HG03175 (cell line): ENCODE measurements at regions not wholly inside any gene's neighbourhood (a gene's known extent, or its start where the extent isn't known, plus 50 kb on each side); places are given as distances from the start of the nearest gene placed in this dataset.
"Not testable (repeated sequence)": the region's sequence is repeated elsewhere in the genome, so short reads cannot be mapped to it uniquely, and the experiment has no call there.

Experiments used
- ATAC-seq: cut with Tn5 transposase; IDR thresholded peaks from one replicate; pipeline ENCODE4 v1.9.1; 2021; ENCODE audit warnings: mild to moderate bottlenecking, moderate library complexity; ENCODE audit not compliant: unreplicated experiment

DNA sequence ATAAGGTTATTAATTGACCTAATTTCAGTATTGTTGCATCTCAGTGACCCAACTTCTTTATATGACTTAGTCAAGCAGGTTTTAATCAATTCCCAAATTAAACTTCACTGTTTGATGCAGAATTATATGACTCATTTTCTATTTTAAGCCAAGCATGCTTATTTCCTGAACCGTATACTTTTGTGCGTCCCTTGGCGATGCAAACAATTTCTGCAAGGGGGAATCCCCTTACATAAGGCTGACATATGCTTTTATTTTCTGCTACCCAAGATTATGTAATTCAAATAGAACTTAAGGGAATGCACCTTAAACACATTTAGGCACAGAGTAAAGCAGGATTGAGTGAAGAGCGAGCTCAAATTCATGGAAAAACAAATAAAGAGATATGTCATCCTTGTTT, 303.9 kb downstream of the PDCD6IP start:
- ATAC-seq = peak; percentile 33

DNA sequence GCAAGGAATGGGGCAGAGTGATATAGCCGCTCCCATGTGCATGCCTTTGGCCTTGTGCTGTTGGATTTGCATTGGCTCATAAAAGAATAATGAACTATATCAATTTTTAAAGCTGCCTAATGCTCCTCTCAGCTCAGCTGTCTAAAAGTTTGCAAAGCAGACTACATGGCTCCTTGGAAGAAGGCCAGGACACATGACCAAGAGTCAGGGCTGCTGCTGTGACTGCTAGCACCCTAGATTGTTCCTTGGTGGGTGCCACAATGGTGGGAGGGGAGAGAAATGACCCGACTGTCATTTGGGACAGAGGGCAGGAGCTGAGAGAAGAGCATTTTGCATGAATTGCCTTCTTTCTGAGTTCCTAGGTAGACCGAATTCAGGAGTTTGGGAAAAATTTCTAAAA, 307.9 kb downstream of the PDCD6IP start:
- ATAC-seq = no peak

DNA sequence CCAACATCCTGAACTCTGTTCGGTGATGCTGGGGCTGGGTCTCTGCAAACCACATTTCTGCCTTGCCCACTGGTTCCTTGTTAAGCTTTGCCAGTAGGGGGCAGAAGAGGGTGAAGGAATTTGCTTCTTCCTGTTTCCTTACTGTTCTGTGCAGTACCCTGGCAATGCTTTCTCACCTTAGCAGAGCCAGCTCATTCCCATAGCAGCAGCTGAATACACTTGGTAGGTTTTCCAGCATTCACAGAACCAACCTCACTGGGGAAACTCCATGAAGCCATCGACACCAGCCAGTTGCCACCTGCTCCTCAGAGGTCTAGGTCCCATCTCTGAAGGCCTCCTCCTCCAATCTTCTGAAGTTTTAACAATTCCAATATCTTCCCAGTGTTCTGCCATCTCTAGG, 308.4 kb downstream of the PDCD6IP start:
- ATAC-seq = peak; percentile 30

DNA sequence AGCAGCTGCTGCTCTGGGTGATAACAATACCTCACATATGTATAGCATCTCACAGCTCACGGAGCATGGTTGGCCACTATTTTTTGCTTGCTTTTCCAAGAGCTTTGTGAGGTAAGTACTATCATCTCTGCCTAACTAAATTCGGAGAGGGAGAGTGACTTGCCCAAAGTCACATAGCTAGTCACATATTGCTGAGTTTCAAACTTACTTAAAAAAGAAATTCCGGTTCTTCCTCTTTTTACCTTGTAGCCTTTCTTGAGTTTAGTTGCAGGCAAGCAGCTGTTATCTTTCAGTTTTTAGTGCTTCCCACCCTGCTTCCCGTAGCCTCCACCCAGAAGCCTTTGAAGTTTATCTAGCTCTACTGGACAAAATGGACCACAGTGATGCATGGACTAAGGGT, 309.2 kb downstream of the PDCD6IP start:
- ATAC-seq = peak; percentile 28

DNA sequence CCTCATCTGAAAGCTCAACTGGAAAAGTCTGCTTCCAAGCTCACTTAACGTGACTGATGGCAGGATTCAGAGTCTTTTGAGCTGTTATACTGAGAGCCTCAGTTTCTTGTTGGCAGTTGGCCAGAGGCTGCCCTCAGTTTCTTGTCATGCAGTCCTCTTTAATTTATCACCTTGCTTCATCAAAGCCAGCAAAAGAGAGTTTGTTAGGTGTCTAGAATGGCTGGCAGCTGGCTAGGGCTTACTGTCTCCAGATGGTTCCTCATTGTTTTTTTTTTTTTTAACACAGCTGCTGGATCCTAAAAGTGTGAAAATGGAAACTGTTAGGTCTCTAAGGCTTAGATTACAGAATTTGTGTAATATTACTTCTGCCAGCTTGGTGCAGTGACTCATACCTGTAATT, 310.6 kb downstream of the PDCD6IP start:
- no peak for ATAC-seq

DNA sequence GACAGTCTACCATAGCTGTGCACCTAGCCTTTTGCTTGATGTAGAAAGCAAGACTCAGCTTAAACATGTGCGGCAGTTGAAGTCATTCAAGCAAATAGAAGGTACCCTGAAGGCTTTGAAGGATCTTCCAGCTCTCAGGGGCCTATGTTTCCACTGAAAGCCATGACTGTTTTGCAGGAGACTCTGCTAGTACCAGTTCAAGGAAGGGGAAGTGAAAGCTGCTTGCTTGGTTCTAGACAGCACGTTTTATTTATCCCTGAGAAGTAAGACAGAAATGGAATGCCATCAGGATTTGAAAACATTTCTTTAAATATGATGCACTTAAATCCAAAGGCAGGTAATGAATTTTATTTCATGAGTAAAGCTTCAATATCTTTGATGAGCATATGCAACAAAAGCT, 311.4 kb downstream of the PDCD6IP start:
- ATAC-seq = peak; percentile 54

DNA sequence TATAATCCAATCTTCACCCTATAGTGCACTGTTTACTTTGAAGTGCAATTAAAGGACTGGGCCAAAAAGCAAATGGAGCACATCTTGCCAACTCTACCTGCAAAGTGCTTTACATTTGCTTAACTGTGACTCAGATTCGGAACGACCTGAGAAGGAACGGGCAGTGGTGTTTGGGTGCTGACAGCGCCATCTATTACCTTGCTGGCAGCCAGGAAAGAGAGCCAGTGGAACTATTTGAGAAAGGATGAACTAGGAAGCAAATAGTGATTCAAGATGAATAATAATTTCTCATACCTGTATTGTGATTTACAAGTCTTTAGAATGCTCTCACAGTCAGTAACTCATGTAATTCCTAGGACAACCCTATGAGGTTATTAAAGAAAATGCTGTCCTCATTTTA, 312.9 kb downstream of the PDCD6IP start:
- ATAC-seq = no peak

DNA sequence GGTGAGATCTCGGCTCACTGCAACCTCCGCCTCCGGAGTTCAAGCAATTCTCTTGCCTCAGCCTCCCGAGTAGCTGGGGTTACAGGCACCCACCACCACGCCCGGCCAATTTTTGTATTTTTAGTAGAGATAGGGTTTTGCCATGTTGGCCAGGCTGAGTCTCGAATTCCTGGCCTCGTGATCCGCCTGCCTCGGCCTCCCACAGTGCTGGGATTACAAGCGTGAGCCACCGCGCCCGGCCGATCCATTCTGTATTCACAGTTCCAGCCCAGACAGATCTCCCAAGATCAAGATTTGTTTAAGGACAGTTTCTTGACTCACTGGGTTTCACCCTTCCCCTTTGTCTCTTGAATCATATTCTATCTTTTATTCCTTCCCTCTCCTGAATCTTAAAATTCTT, 313.8 kb downstream of the PDCD6IP start:
- not testable (repeated sequence) for ATAC-seq

DNA sequence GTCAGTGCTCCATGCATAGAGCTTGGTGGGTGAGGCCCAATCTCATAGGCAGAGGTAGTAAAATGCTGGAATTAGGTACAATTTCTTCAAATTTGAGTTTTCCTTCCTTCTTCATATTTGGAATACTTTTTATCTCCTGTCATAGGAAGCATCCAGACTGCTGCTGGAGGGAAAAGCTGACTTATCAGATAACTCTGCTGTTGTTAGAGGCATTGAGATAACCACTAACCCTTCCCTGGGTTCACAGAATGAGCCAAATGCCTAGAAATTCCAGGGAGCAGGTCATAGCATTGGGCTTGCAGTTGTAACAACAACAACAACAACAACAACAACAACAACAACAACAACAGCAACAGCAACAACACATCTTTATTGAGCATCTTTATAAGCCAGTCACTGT, 332.7 kb downstream of the PDCD6IP start:
- ATAC-seq = no peak

DNA sequence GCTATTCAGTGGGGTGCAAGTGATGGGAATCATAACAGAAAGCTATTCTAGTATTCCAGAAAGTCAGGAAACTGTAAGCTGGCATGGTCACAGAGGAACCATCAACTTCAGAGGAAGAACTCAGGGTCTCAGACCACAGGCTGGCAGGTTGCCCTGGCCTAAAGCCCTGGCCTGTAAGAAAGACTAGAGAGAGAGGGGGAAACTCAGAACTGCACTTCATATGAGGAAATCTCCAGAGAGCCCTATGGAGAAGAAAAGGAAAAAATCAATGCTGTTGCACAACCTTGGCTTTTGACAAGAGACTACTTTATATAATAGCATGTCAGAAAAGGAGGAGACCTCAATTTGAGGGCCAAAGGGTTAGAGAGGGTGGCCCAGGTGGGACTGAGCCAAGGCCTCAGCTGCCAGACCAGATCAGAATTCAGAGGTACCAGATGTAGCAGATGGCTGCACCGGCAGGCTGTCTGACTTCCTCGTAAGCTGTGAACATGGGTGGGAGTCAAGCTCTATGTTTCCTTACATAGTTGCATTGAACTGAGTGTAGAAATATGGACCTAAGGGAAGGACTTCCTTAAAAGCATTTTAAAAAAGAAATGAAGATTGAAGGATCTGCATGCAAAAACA, 333.8 kb downstream of the PDCD6IP start:
- ATAC-seq = no peak

DNA sequence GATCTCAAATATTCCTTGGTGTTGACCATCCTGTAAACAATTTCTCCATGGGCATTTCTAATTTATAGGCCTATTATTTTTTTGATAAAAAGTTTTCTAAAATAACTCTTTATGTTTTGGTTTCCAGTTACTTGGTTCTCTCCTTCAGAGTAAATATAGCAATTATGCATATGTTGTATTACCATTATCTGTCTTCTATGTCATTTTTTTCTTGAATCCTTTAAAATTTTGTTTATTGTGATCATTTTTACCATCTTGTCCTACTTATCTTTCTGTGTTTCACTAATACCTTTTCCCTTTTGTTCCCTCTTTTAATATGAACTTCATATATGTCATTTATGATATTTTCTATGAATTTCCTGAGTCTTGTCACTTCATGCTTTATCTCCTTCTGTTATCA, 341.1 kb downstream of the PDCD6IP start:
- ATAC-seq = no peak

DNA sequence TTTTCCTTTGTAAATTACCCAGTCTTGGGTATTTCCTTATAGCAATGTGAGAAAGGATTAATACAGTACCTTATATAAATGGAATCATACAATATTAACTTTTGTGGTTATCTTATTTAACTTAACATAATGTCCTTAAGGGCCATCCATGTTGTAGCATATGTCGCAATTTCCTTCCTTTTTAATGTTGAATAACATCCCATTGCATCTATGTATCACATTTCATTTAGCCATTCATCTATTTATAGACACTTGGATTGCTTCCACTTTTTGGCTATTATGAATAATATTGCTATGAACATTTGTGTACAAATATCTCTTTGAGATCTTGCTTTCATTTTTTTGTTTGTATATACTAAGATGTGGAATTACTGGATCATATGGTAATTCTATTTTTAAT, 342.2 kb downstream of the PDCD6IP start:
- ATAC-seq = no peak

DNA sequence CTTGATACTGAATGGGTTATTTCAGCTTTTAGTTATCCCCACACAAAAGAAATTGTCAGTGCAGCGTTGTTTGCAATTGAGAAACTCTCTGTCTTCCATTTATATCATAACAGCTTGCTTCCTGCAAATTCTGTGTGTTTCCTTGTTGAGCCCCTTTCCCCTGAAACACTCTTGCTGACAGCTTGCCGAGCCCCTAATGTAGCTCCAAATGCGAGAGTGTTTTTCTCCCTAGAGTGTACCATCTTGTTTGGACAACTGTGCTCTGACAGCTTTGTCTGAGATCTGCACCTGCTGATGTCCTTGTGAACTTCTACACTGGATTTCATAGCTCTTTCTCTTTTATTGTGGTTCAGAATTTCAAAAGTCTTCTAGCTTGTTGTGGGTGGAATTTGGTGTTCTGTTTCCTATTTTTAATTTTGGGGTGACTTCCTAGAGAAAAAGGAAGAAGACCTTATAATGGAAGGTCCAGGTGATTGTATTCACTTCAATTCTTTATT, 343.5 kb downstream of the PDCD6IP start:
- no peak for ATAC-seq

DNA sequence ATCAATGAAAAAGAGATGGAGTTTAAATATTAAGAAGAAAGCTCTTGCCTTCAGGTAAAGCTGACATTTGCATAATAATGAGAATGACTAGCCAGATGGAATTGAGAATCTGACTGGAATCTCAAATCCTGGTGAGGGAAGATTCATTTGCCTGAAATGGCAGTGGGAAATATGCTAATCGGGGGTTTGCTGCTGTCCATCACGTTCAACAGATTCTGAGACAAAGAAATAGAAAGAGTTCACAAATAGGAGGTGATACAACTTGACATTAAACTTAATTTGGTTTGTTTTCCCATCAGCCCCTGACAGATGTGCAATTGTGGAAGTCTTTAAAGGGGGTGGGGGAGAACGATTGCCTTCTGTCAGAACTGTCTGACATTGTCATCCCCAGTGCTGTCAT, 347.4 kb downstream of the PDCD6IP start:
- ATAC-seq = no peak

DNA sequence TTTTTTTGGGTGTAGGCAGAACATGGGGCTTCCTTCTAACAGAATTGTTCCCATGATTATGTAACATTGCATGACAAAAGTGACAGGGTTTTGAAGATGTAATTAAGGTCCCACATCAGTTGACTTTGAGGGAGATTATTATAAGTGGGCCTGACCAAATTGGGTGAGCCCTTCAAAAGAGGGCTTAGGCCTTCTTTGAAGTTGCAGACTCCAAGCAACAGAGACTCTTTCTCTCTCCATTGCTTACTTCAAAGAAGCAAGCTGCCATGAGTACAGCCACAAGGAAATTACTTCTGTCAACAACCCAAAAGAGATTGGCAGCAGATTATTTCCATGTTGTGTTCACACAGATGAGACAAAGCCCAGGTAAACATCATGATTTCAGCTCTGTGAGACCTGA, 348.2 kb downstream of the PDCD6IP start:
- ATAC-seq = no peak

DNA sequence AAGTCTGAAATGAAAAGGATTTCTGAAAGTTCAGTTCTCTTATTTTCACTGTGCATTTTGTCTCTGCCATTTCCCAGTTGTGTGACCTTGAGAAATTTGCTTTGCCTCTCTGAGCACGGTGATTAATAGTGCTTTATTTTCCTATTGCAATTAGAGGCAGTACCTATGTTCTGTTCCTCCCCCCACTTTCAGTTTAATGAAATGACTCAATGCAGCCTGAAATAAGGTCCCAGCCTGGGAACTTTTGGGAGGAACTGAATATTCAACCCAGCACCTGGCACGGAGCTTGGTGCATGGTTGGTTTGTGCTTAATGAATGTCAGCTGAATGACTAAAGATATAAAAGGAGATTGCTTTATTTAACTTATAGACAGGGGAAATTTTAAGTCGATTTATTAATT, 352.6 kb downstream of the PDCD6IP start:
- ATAC-seq = peak; percentile 33

DNA sequence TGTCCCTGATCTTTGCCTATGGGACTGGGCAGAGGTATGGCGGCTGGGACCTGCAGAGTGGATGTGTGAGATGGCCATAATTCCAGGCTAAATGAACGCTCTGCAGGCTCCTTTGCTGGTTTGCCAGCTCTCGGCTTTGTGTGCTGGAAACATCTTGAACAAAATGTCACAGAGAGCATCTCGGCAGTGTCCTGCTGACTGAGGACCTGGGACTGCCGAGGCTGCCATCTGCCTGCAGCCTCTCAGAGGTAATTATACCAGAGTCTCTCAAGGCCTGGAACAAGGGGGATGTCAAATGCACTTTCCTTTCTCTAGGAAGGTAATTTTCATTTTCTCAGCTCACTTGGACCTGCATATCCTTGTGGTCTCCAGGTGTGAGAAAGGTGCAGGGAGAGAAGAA, 354.2 kb downstream of the PDCD6IP start:
- ATAC-seq = no peak

DNA sequence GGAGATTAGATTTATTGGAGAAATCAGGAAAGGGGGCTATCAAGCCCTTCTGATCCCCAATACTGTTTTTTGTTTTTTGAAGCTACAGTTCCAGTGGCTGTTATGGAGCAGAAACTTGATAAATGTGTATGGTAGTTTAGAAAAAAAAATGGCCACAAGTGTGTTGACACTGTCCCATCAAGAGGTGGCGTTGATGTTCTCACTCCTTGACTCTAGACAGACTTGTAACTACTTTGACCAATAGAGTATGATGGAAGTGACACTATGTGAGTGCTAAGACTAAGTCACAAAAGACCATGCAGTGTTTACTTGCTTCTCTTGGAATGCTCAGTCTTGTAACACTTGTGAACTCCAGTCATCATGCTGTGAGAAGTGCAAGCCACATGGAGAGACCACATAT, 356.7 kb downstream of the PDCD6IP start:
- peak; percentile 7 for ATAC-seq

DNA sequence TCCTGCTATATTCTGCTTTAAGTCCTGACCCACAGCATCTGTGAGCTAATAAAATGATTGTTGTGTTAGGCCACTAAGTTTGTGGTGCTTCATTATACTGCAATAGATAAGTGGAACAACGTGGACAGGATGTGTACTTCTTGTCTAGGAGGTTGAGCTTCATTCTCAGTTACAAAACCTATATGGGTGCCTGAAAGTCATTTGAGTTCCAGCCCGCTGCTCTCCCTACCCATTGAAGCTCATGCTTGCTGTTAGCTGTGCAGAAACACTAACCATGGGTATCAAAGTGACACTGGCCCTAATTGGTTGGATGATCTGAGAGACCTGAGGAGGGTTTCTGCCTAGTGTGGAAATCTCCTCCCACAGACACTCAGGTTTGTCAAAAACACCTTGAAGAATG, 357.2 kb downstream of the PDCD6IP start:
- peak; percentile 64 for ATAC-seq

DNA sequence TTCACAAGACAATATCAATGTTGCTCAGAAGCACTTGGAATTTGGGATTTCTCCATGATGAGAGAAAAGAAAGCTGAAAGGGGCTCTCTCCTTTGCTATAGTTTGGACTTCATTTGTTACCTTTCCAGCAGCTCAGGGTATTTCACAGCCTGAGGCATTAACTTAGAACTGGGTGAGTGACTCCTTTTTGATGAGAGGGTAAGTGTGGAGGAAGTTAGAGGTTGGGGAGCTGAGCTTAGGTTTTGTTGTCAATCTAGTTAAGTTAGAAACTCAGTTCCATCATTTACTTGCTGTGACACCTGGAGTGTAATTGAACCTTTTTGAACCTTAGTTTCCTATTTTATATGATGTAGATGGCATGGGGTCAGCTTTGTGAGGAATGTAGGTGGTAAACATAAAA, 359.1 kb downstream of the PDCD6IP start:
- ATAC-seq = no peak

DNA sequence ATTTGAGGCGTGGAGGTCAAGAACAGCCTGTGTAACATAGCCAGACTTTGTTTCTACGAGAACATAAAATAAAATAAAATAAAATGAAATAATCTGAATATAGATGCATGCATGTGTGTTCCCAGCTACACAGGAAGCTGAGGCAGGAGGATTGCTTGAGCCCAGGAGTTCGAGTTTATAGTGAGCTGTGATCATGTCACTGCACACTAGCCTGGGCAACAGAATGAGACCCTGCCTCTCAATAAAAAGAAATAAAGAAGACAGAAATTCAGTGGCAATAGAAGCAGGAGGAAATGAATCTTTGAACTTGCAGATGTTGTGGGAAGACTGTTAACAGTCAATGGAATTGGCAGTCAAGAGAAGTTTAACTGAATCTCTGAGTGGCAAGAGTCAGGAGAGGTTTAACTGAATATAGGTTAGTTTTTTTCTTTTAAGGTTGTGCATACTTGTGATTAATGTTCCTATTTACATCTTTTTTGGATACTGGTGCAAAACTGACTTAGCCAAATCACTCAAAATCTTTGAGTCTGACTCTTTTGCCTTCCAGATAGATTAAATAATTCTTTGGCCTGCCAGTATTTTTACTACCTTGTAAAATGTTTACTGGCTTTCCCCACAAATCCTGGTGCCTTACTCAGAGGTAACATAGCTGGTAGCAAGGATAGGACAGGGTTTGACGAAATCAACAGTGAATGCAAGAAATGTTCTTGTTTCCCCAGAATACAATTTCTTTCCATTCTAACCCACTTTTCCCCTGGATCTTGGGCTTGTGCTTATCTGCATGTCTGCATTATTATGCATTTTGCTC, 361.4 kb downstream of the PDCD6IP start:
- ATAC-seq = no peak

DNA sequence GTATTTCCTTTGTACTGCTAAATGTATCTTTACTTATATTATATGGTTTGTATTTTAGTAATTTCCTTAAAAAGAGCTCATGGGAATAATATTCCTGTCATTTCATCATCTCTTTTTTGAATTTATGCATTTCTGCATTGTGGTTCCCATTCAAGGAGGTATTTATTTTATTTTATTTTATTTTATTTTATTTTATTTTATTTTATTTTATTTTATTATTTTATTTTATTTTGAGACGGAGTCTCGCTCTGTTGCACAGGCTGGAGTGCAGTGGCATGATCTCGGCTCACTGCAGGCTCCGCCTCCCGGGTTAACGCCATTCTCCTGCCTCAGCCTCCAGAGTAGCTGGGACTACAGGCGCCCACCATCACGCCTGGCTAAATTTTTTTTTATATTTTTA, 371.2 kb downstream of the PDCD6IP start:
- not testable (repeated sequence) for ATAC-seq

DNA sequence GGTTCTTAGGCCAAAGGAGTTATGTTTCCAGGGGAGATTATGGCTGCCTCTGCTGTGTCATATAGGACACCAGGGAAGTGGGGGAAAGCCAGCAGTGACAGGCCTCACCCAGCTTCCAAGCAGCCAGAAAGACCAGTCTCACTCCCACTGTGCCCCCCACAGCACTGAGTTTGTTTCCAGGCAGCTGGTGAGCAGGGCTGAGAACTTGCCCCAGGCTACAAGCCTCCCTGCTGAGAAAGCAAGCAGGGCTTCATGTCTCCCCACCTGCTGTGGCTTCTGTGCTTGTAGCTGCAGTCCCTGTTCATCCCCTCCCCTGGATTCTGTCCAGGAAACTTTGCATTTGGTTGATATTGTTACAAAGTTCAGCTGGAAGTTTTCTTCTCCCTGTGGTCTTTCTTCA, 376.3 kb downstream of the PDCD6IP start:
- ATAC-seq = no peak
